ENCODE measurements at regions not wholly inside any gene's neighbourhood (a gene's known extent, or its start where the extent isn't known, plus 50 kb on each side); places are given as distances from the start of the nearest gene placed in this dataset.
"Not testable (repeated sequence)": the region's sequence is repeated elsewhere in the genome, so short reads cannot be mapped to it uniquely, and the experiment has no call there.

DNA sequence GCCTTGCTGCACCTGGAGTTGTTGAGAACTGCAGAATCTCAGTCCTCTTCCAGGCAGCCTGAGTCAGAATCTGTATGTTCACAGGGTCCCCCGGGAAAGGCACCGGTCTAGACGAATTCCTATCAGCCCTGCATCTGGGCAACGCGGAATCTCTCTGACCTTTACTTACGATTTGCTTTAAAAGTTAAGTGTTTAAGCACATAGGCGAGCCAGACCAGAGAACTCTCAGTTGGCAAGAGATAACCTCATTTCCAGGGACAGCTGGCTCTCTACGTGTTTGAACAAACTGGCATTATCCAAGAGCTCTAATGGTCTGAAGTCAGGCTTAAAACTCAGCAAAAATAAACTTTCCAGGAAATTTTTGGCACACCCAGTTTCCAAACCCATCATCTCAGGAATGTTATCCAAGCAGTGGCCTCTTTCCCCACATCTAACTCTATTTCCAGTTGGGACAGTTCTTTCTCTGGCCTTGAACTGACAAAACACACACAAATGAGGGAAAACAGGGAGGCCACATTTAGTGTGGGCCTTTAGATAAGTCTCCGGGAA is 53.4 kb downstream of the HES1 start:
- Mint-ChIP-seq H3K4me1 (peaks cover 12% of the 10 kb centered on the region), H3K9me3 (no peaks in the 10 kb centered on the region), H3K4me3 (no peak overlapping the region), H3K36me3 (ENCODE audit: low read depth) (no peaks in the 10 kb centered on the region), H3K27me3 (peaks cover 3% of the 10 kb centered on the region), H3K27ac (no peak overlapping the region)
- intact Hi-C loops (cut with micrococcal nuclease) = no loop called here
- TF ChIP-seq, protein P1, sequence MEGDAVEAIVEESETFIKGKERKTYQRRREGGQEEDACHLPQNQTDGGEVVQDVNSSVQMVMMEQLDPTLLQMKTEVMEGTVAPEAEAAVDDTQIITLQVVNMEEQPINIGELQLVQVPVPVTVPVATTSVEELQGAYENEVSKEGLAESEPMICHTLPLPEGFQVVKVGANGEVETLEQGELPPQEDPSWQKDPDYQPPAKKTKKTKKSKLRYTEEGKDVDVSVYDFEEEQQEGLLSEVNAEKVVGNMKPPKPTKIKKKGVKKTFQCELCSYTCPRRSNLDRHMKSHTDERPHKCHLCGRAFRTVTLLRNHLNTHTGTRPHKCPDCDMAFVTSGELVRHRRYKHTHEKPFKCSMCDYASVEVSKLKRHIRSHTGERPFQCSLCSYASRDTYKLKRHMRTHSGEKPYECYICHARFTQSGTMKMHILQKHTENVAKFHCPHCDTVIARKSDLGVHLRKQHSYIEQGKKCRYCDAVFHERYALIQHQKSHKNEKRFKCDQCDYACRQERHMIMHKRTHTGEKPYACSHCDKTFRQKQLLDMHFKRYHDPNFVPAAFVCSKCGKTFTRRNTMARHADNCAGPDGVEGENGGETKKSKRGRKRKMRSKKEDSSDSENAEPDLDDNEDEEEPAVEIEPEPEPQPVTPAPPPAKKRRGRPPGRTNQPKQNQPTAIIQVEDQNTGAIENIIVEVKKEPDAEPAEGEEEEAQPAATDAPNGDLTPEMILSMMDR (IDR thresholded peaks at IDR 0.05) = no peak
- ChIA-PET POLR2A (no interaction called here), CTCF (no interaction called here)
- ATAC-seq (ENCODE audit: low read depth) (no peak), DNase-seq (no peak)

DNA sequence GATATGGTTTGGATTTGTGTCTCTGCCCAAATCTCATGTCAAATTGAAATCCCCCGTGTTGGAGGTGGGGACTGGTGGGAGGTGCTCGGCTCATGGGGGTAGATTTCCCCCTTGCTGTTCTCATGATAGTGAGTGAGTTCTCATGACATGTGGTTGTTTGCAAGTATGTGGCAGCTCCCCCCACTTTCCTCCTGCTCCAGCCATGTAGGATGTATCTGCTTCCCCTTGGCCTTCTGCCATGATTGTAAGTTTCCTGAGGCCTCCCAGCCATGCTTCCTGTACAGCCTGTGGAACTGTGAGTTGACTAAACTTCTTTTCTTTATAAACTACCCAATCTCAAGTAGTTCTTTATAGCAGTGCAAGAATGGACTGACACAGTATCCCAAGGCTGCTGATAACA is 55.9 kb downstream of the HES1 start:
- H3K4me3 Mint-ChIP-seq; CTCF ChIA-PET; H3K9me3 Mint-ChIP-seq; ATAC-seq (ENCODE audit: low read depth); POLR2A ChIA-PET; intact Hi-C loops (cut with micrococcal nuclease); DNase-seq; H3K36me3 Mint-ChIP-seq (ENCODE audit: low read depth); H3K27me3 Mint-ChIP-seq; H3K27ac Mint-ChIP-seq: not testable (repeated sequence)
- peaks cover 23% of the 10 kb centered on the region for H3K4me1 Mint-ChIP-seq

DNA sequence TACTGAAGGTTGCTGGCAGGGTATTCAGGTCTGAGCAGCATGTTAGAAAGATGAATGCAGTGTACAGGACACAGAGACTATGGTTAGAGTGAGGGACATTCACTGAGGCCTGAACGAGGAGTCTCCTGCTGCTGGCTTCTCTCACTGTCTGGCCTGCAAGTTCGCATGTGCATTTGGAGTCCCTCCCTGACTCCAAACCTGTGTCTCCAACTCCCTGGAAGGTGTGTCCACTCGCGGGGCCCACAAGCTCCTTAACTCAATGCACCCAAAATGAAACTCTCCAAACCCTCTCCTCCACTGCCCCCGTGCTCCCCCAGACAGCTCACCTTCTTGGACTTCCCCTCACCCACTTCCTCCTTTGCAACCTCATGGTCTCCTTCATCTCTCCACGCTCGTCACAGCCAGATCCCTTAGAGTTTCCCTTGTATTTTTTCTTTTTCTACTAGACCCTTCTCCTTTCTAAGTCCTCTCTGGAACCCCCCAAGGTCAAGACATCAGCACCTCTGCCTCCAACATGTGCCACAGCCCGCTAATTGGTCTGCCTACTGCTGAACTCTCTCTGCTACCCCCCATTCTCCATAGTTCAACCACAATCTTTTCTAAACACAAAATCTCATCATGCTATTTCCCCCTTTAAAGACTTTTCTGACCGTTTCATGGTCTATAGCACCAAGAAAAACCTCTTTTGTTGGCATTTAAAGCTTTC is 58.3 kb downstream of the HES1 start:
- ATAC-seq (ENCODE audit: low read depth) (peak; percentile 91), DNase-seq (peak; percentile 21)
- no peaks in the 10 kb centered on the region for H3K36me3 Mint-ChIP-seq (ENCODE audit: low read depth)
- H3K27ac Mint-ChIP-seq = peak overlapping the region; percentile 74
- CTCF ChIA-PET = interaction anchor here (0.9 kb wide), 1 partner anchor 122 kb away, joined by 3 read pairs; no protein-coding TSS in a partner anchor
- POLR2A ChIA-PET = no interaction called here
- H3K4me3 Mint-ChIP-seq = peak overlapping the region; percentile 29
- TF ChIP-seq, protein P1 (IDR thresholded peaks at IDR 0.05) = no peak
- H3K27me3 Mint-ChIP-seq = peaks cover 3% of the 10 kb centered on the region
- H3K9me3 Mint-ChIP-seq = no peaks in the 10 kb centered on the region
- peaks cover 34% of the 10 kb centered on the region for H3K4me1 Mint-ChIP-seq
- intact Hi-C loops (cut with micrococcal nuclease) = loop anchor here (2.0 kb wide), 1 partner anchor 223 kb away; no protein-coding TSS in a partner anchor

DNA sequence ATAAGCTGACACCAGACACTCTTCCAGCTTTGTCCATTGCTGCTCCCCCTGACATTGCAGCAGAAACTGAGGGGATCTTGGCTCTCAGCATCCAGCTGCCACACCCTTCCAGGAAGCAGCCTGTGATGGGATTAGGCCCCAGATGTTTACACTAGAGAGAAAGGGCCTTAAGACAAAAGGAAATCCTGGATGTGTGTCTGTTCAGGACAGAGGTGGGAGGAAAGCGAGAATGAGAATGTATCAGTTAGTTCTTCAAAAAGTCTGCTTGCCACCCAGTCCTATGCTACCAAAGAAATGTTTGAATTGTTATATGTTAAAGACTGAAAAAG is 58.8 kb downstream of the HES1 start:
- H3K9me3 Mint-ChIP-seq = no peaks in the 10 kb centered on the region
- H3K4me1 Mint-ChIP-seq = peaks cover 39% of the 10 kb centered on the region
- peak overlapping the region; percentile 74 for H3K27ac Mint-ChIP-seq
- H3K36me3 Mint-ChIP-seq (ENCODE audit: low read depth) = no peaks in the 10 kb centered on the region
- intact Hi-C loops (cut with micrococcal nuclease) = loop anchor here (2.0 kb wide), 1 partner anchor 224 kb away; no protein-coding TSS in a partner anchor
- peak overlapping the region; percentile 29 for H3K4me3 Mint-ChIP-seq
- TF ChIP-seq, protein P1 (IDR thresholded peaks at IDR 0.05) = no peak
- ChIA-PET CTCF (interaction anchor here (0.9 kb wide), 1 partner anchor 121 kb away, joined by 3 read pairs; no protein-coding TSS in a partner anchor), POLR2A (no interaction called here)
- DNase-seq (no peak), ATAC-seq (ENCODE audit: low read depth) (no peak)
- H3K27me3 Mint-ChIP-seq = peaks cover 4% of the 10 kb centered on the region

DNA sequence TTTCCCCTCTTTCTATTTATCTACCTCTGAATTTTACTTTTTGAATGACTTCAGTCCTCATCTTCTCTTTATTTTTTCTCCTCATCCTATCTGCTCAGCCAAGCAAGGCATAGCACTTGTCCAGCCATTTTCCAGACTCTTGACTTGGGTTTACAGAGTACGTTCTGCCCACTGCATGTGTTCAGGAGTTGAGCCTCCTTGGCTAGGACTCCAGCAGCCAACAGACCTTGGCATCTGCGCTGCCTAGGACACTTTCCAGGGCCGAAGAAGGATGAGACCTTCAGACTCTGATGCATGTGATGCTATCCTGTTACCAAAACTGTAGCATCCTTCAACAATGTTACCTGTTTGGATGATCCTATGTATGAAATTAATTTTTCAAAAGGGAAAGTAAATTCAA is 59.7 kb downstream of the HES1 start:
- H3K4me3 Mint-ChIP-seq = no peak overlapping the region
- ATAC-seq (ENCODE audit: low read depth) (no peak), DNase-seq (no peak)
- POLR2A ChIA-PET = no interaction called here
- TF ChIP-seq, protein P1 (IDR thresholded peaks at IDR 0.05) = no peak
- peak overlapping the region; percentile 67 for H3K27ac Mint-ChIP-seq
- CTCF ChIA-PET = no interaction called here
- intact Hi-C loops (cut with micrococcal nuclease) = loop anchor here (2.0 kb wide), 1 partner anchor 225 kb away; no protein-coding TSS in a partner anchor
- H3K36me3 Mint-ChIP-seq (ENCODE audit: low read depth) = no peaks in the 10 kb centered on the region
- H3K27me3 Mint-ChIP-seq = peaks cover 10% of the 10 kb centered on the region
- peaks cover 41% of the 10 kb centered on the region for H3K4me1 Mint-ChIP-seq
- H3K9me3 Mint-ChIP-seq = no peaks in the 10 kb centered on the region
